ENCODE measurements at regions not wholly inside any gene's neighbourhood (a gene's known extent, or its start where the extent isn't known, plus 50 kb on each side); places are given as distances from the start of the nearest gene placed in this dataset.

DNA sequence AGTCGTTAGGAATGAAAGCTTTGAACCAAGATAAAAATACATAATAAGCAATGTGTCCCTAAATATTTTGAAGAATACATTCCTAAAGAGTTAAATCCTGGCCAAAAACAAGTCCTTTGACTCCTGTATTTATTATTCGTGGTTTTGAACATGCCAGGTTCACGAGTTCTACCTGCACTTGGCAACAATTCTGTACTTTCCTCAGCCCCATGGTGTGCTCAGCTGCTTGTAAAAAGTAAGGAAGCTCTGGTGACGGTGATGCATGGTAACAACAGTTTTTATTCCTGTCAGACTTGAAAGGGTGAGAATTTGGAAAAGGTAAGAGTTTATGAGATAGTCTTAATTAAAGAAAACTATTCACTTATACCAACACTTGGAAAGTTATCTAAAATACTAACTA lies 95.0 kb upstream of the KLF12 start (continued):
- TF ChIP-seq, protein P1, sequence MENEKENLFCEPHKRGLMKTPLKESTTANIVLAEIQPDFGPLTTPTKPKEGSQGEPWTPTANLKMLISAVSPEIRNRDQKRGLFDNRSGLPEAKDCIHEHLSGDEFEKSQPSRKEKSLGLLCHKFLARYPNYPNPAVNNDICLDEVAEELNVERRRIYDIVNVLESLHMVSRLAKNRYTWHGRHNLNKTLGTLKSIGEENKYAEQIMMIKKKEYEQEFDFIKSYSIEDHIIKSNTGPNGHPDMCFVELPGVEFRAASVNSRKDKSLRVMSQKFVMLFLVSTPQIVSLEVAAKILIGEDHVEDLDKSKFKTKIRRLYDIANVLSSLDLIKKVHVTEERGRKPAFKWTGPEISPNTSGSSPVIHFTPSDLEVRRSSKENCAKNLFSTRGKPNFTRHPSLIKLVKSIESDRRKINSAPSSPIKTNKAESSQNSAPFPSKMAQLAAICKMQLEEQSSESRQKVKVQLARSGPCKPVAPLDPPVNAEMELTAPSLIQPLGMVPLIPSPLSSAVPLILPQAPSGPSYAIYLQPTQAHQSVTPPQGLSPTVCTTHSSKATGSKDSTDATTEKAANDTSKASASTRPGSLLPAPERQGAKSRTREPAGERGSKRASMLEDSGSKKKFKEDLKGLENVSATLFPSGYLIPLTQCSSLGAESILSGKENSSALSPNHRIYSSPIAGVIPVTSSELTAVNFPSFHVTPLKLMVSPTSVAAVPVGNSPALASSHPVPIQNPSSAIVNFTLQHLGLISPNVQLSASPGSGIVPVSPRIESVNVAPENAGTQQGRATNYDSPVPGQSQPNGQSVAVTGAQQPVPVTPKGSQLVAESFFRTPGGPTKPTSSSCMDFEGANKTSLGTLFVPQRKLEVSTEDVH (IDR thresholded peaks at IDR 0.05; ENCODE audit: low read depth, partially characterized antibody): no peak
- TF ChIP-seq POLR2A (IDR thresholded peaks at IDR 0.05; ENCODE audit: low read depth, low read length): no peak

DNA sequence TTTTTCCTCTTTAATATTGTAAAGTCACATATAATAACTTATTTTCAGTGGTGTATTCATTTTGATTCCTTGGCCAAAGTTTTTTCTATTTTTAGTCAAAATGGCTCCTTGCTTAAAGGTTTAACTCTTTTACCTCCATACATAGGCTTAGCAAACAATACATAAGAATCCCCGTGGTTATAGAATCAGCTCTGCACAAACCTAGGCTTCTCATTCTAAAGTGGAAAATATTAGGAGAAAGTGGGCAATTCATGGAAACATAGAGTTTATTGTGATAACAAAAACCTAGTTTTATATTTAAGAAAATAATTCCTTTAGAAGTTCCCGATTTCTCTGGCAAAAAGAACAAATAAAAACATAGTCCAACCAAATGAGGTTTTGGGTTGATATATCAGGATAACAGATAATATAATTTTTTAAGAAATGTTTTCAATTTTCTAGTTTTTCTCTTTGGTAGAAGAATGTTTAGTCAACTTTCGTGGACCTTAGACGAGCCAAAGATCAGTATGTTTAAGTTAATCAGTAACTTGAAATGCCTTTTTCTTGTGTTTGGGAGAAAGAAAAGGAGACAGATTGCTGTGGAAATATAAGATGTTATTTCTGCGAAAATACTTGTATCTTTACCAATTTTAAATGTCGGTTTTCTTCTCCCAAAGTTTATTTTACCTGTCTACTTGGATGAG lies 93.4 kb upstream of the KLF12 start:
- 20% methylated on average over 6 of the region's 6 CpGs for WGBS (ENCODE audit: insufficient coverage, insufficient replicate concordance, low lambda C conversion rate, missing lambda C conversion rate)
- H3K4me1 ChIP-seq (ENCODE audit: control insufficient read depth, insufficient read depth, low read length): no peaks in the 10 kb centered on the region
- intact Hi-C loops (cut with micrococcal nuclease; ENCODE audit: unreplicated experiment): no loop called here
- H4K20me1 ChIP-seq (ENCODE audit: control insufficient read depth, insufficient read depth): no peaks in the 10 kb centered on the region
- DNase-seq (ENCODE audit: low read depth, low spot score) (no peak), ATAC-seq (no peak), FAIRE-seq (no peak)
- H3K27me3 ChIP-seq (replicated peaks in 1 of 2; ENCODE audit: control insufficient read depth in 2 of 2, insufficient read depth in 2 of 2, low read length in 1 of 2): no peaks in the 10 kb centered on the region; a peak in 1 of 4 replicates
- H3K79me2 ChIP-seq (ENCODE audit: control insufficient read depth, insufficient read depth, low read length): no peaks in the 10 kb centered on the region
- ChIA-PET RAD21 (ENCODE audit: unreplicated experiment) (no interaction called here), SMC1A (ENCODE audit: uncharacterized antibody, unreplicated experiment) (no interaction called here), CTCF (interaction anchor here (0.9 kb wide), 1 partner anchor 8 kb away, joined by 3 read pairs; no protein-coding TSS in a partner anchor), POLR2A (no interaction called here)
- H3K9ac ChIP-seq (ENCODE audit: control insufficient read depth, insufficient read depth, low read length): no peak overlapping the region
- BruUV-seq (replicated peaks): no TSS peak
- H3K27ac ChIP-seq (ENCODE audit: control insufficient read depth, insufficient read depth): no peak overlapping the region
- no peaks in the 10 kb centered on the region; the same call in 2 of the 3 replicates for H3K9me3 ChIP-seq (replicated peaks; ENCODE audit: control insufficient read depth, insufficient read depth, low read length)
- no peak for TF ChIP-seq MTA3 (IDR thresholded peaks at IDR 0.05; ENCODE audit: borderline replicate concordance, low read length)
- TF ChIP-seq KDM1A (IDR thresholded peaks at IDR 0.05; ENCODE audit: borderline replicate concordance): no peak
- no peak for TF ChIP-seq SMAD1 (IDR thresholded peaks at IDR 0.05; ENCODE audit: low read depth, partially characterized antibody)
- TF ChIP-seq CBX5 (IDR thresholded peaks at IDR 0.05; ENCODE audit: low read depth): no peak
- TF ChIP-seq HDAC6 (IDR thresholded peaks at IDR 0.05; ENCODE audit: unreplicated experiment): no peak
- no peak for TF ChIP-seq NRF1 (conservative IDR thresholded peaks at IDR 0.05; ENCODE audit: low read depth, low read length)
- no peak for TF ChIP-seq CBX3 (IDR thresholded peaks at IDR 0.05; ENCODE audit: borderline replicate concordance, low read depth)
- TF ChIP-seq SUZ12 (IDR thresholded peaks at IDR 0.05; ENCODE audit: unreplicated experiment): no peak
- no peaks in the 10 kb centered on the region for H3K36me3 ChIP-seq (ENCODE audit: control insufficient read depth in 2 of 2, insufficient read depth in 2 of 2, low read length in 1 of 2)
- in situ Hi-C loops (cut with MboI): no loop called here
- H3K4me2 ChIP-seq (ENCODE audit: control insufficient read depth, insufficient read depth): no peak overlapping the region
- no peak overlapping the region for H3K4me3 ChIP-seq
- no peak overlapping the region for H2AFZ ChIP-seq (ENCODE audit: control insufficient read depth, low read depth, low read length)
